ENCODE measurements at regions not wholly inside any gene's neighbourhood (a gene's known extent, or its start where the extent isn't known, plus 50 kb on each side); places are given as distances from the start of the nearest gene placed in this dataset.
"Not testable (repeated sequence)": the region's sequence is repeated elsewhere in the genome, so short reads cannot be mapped to it uniquely, and the experiment has no call there.

DNA sequence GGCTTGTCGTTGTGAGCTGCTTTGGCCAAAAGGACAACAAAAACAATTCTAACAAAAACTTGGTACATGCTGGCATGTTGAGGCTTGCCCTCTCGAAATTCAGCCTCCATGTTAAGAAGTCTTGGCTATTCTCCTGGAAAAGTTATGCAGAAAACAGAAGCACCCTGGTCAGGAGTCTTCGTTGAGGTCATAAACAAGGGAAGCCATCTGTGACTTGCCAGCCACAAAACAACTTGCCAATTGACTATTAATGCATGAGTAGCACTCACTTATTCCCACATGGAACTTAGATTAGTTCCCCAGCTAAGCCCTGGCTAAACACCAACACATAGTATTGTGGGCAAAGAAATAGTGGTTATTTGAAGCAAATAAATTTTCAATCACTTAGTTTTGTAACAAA is 521.0 kb upstream of the CHD1 start:
- H3K27ac ChIP-seq (ENCODE audit: poor library complexity, severe bottlenecking), result no peak overlapping the region
- no peaks in the 10 kb centered on the region for H3K4me1 ChIP-seq (ENCODE audit: insufficient read depth, poor library complexity, severe bottlenecking)
- TF ChIP-seq, protein P1, sequence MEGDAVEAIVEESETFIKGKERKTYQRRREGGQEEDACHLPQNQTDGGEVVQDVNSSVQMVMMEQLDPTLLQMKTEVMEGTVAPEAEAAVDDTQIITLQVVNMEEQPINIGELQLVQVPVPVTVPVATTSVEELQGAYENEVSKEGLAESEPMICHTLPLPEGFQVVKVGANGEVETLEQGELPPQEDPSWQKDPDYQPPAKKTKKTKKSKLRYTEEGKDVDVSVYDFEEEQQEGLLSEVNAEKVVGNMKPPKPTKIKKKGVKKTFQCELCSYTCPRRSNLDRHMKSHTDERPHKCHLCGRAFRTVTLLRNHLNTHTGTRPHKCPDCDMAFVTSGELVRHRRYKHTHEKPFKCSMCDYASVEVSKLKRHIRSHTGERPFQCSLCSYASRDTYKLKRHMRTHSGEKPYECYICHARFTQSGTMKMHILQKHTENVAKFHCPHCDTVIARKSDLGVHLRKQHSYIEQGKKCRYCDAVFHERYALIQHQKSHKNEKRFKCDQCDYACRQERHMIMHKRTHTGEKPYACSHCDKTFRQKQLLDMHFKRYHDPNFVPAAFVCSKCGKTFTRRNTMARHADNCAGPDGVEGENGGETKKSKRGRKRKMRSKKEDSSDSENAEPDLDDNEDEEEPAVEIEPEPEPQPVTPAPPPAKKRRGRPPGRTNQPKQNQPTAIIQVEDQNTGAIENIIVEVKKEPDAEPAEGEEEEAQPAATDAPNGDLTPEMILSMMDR (IDR thresholded peaks at IDR 0.05; ENCODE audit: poor library complexity, severe bottlenecking), result no peak
- DNase-seq (ENCODE audit: low spot score), result no peak
- no peak overlapping the region for H3K4me3 ChIP-seq (ENCODE audit: severe bottlenecking)
- peaks cover 9% of the 10 kb centered on the region for H3K27me3 ChIP-seq (ENCODE audit: insufficient read depth, poor library complexity, severe bottlenecking)
- no peaks in the 10 kb centered on the region; the same call in 1 of the 2 replicates for H3K36me3 ChIP-seq (ENCODE audit: low read depth)
- H3K9me3 ChIP-seq (ENCODE audit: severe bottlenecking), result no peaks in the 10 kb centered on the region
- ATAC-seq (ENCODE audit: low read depth), result no peak

DNA sequence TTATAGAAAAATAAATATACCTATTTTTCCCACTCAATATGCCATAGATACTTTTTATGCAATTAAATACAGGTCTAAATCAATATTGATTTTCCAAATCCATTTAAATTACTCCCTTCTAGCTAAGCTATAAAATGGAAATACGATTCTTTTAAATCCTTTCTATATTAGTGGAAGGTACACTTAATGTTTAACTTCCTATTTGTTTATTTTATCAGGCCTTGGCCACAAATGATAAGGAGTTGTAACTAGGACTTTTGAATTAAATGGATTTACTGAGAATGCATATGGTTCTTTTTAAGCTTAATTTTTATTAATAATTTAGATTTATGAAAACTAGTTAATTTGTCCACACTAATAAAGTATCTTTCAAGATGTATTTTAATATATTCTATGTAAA is 517.0 kb upstream of the CHD1 start:
- H3K36me3 ChIP-seq (ENCODE audit: low read depth), result no peaks in the 10 kb centered on the region
- ATAC-seq (ENCODE audit: low read depth), result no peak

GRCh38 chr5:99441235-99441634 is 512.4 kb upstream of the CHD1 start:
- DNase-seq (ENCODE audit: low spot score) (no peak), ATAC-seq (ENCODE audit: low read depth) (no peak; the same call in 2 of the 3 replicates)
- no peaks in the 10 kb centered on the region for H3K27me3 ChIP-seq (ENCODE audit: insufficient read depth, poor library complexity, severe bottlenecking)
- H3K9me3 ChIP-seq (ENCODE audit: severe bottlenecking), result no peaks in the 10 kb centered on the region
- no peak overlapping the region for H3K27ac ChIP-seq (ENCODE audit: poor library complexity, severe bottlenecking)
- TF ChIP-seq, protein P1 (IDR thresholded peaks at IDR 0.05; ENCODE audit: poor library complexity, severe bottlenecking), result no peak
- H3K4me3 ChIP-seq (ENCODE audit: severe bottlenecking), result no peak overlapping the region
- H3K36me3 ChIP-seq (ENCODE audit: low read depth), result no peaks in the 10 kb centered on the region
- no peaks in the 10 kb centered on the region for H3K4me1 ChIP-seq (ENCODE audit: insufficient read depth, poor library complexity, severe bottlenecking)

More for the DNA sequence above, 517.0 kb upstream of the CHD1 start:
- TF ChIP-seq, protein P1 (IDR thresholded peaks at IDR 0.05; ENCODE audit: poor library complexity, severe bottlenecking), result no peak
- H3K27ac ChIP-seq (ENCODE audit: poor library complexity, severe bottlenecking), result no peak overlapping the region
- no peak for DNase-seq (ENCODE audit: low spot score)
- no peaks in the 10 kb centered on the region for H3K9me3 ChIP-seq (ENCODE audit: severe bottlenecking)
- H3K4me3 ChIP-seq (ENCODE audit: severe bottlenecking), result no peak overlapping the region
- H3K27me3 ChIP-seq (ENCODE audit: insufficient read depth, poor library complexity, severe bottlenecking), result peaks cover 2% of the 10 kb centered on the region
- no peaks in the 10 kb centered on the region for H3K4me1 ChIP-seq (ENCODE audit: insufficient read depth, poor library complexity, severe bottlenecking)

DNA sequence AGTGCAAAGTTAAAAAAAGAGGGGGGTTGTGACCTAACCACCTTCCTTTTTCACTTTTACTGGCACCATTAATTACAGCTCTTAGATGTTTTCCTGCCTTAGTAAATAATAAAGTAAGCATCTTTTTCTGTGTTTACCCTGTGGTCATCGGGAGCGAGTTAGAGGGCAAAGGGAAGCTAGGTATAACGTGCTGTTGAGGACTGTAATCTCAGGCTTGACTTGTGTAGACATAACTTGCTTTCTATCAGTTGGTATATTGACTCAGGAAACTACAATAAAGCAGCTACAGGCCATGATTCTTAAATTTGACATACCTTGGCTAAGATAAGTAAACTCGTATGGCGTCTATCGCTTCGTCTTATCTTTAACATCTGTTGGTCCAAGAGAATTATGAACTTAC is 509.8 kb upstream of the CHD1 start:
- H3K36me3 ChIP-seq (ENCODE audit: low read depth), result no peaks in the 10 kb centered on the region
- H3K27me3 ChIP-seq (ENCODE audit: insufficient read depth, poor library complexity, severe bottlenecking), result no peaks in the 10 kb centered on the region
- ATAC-seq (ENCODE audit: low read depth) (no peak), DNase-seq (ENCODE audit: low spot score) (no peak)
- no peak overlapping the region for H3K27ac ChIP-seq (ENCODE audit: poor library complexity, severe bottlenecking)
- H3K4me3 ChIP-seq (ENCODE audit: severe bottlenecking), result no peak overlapping the region
- TF ChIP-seq, protein P1 (IDR thresholded peaks at IDR 0.05; ENCODE audit: poor library complexity, severe bottlenecking), result no peak
- no peaks in the 10 kb centered on the region for H3K9me3 ChIP-seq (ENCODE audit: severe bottlenecking)
- H3K4me1 ChIP-seq (ENCODE audit: insufficient read depth, poor library complexity, severe bottlenecking), result no peaks in the 10 kb centered on the region

DNA sequence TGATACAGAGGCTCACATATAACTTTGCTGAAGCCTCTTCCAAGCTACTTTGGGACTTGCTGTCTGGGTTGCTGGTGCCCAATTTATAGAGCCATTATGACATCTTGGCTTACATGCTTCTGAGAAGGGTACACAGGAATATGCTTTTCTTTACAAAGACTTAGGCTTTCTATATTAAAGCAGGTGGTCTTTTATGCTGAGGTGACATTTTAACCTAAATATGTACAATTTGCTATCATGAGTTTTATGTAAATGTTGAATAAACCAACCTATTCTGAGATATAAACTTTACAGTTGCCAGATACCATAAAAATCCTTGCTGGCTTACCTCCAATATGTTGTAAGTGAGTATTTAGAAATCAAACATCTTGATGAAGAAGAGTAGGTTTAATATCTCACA is 509.2 kb upstream of the CHD1 start:
- H3K27ac ChIP-seq (ENCODE audit: poor library complexity, severe bottlenecking), result no peak overlapping the region
- no peaks in the 10 kb centered on the region for H3K36me3 ChIP-seq (ENCODE audit: low read depth)
- no peaks in the 10 kb centered on the region for H3K9me3 ChIP-seq (ENCODE audit: severe bottlenecking)
- no peak overlapping the region for H3K4me3 ChIP-seq (ENCODE audit: severe bottlenecking)
- ATAC-seq (ENCODE audit: low read depth) (no peak), DNase-seq (ENCODE audit: low spot score) (no peak)
- H3K27me3 ChIP-seq (ENCODE audit: insufficient read depth, poor library complexity, severe bottlenecking), result no peaks in the 10 kb centered on the region
- no peaks in the 10 kb centered on the region for H3K4me1 ChIP-seq (ENCODE audit: insufficient read depth, poor library complexity, severe bottlenecking)
- TF ChIP-seq, protein P1 (IDR thresholded peaks at IDR 0.05; ENCODE audit: poor library complexity, severe bottlenecking), result no peak

DNA sequence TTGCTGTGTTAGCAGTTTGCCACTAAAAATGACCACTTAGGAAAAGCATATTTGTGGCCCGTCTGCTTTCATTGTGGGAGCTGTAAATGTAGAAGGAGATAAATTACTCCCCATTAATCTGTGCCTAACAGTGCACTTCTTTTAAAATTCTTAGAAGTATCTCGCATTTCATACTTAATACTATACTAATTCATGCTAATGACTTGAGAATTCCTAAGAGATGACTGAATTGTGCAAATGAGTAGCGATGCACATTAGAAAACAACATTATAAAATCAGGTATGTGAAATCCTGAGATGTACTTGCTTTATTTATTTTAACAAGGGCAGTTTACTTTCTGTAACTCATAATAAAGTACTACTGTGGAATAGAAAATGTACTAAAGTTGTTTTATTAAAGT is 494.6 kb upstream of the CHD1 start:
- not testable (repeated sequence) for H3K9me3 ChIP-seq (ENCODE audit: severe bottlenecking); H3K27ac ChIP-seq (ENCODE audit: poor library complexity, severe bottlenecking); H3K4me1 ChIP-seq (ENCODE audit: insufficient read depth, poor library complexity, severe bottlenecking); H3K4me3 ChIP-seq (ENCODE audit: severe bottlenecking); H3K36me3 ChIP-seq (ENCODE audit: low read depth); DNase-seq (ENCODE audit: low spot score); H3K27me3 ChIP-seq (ENCODE audit: insufficient read depth, poor library complexity, severe bottlenecking); ATAC-seq (ENCODE audit: low read depth)

- H3K4me1 ChIP-seq (ENCODE audit: insufficient read depth, poor library complexity, severe bottlenecking); H3K36me3 ChIP-seq (ENCODE audit: low read depth); H3K9me3 ChIP-seq (ENCODE audit: severe bottlenecking); ATAC-seq (ENCODE audit: low read depth); H3K4me3 ChIP-seq (ENCODE audit: severe bottlenecking); H3K27me3 ChIP-seq (ENCODE audit: insufficient read depth, poor library complexity, severe bottlenecking); DNase-seq (ENCODE audit: low spot score); H3K27ac ChIP-seq (ENCODE audit: poor library complexity, severe bottlenecking): not testable (repeated sequence)
These were observed 489.8 kb upstream of the CHD1 start for GRCh38 chr5:99418640-99419039.
